ENCODE measurements at regions not wholly inside any gene's neighbourhood (a gene's known extent, or its start where the extent isn't known, plus 50 kb on each side); places are given as distances from the start of the nearest gene placed in this dataset.

- TF ChIP-seq TAF1 (IDR thresholded peaks at IDR 0.05; ENCODE audit: borderline replicate concordance, insufficient read depth, low read length) = no peak
- TF ChIP-seq, protein P1, sequence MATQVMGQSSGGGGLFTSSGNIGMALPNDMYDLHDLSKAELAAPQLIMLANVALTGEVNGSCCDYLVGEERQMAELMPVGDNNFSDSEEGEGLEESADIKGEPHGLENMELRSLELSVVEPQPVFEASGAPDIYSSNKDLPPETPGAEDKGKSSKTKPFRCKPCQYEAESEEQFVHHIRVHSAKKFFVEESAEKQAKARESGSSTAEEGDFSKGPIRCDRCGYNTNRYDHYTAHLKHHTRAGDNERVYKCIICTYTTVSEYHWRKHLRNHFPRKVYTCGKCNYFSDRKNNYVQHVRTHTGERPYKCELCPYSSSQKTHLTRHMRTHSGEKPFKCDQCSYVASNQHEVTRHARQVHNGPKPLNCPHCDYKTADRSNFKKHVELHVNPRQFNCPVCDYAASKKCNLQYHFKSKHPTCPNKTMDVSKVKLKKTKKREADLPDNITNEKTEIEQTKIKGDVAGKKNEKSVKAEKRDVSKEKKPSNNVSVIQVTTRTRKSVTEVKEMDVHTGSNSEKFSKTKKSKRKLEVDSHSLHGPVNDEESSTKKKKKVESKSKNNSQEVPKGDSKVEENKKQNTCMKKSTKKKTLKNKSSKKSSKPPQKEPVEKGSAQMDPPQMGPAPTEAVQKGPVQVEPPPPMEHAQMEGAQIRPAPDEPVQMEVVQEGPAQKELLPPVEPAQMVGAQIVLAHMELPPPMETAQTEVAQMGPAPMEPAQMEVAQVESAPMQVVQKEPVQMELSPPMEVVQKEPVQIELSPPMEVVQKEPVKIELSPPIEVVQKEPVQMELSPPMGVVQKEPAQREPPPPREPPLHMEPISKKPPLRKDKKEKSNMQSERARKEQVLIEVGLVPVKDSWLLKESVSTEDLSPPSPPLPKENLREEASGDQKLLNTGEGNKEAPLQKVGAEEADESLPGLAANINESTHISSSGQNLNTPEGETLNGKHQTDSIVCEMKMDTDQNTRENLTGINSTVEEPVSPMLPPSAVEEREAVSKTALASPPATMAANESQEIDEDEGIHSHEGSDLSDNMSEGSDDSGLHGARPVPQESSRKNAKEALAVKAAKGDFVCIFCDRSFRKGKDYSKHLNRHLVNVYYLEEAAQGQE (IDR thresholded peaks at IDR 0.05; ENCODE audit: insufficient read depth in 1 of 2, low read depth in 2 of 2, low read length in 2 of 2) = no peak
- TF ChIP-seq SIN3A (IDR thresholded peaks at IDR 0.05; ENCODE audit: borderline replicate concordance, insufficient read depth, low read length) = no peak
- no peak for TF ChIP-seq FOXP2 (optimal IDR thresholded peaks at IDR 0.05; ENCODE audit: borderline replicate concordance, extremely low read depth, extremely low read length, insufficient read depth)
- TF ChIP-seq POLR2AphosphoS5 (IDR thresholded peaks at IDR 0.05; ENCODE audit: low read depth, low read length) = no peak
These were observed 339.5 kb upstream of the MKI67 start for GRCh38 chr10:128465697-128466096.

- TF ChIP-seq SIN3A (IDR thresholded peaks at IDR 0.05; ENCODE audit: borderline replicate concordance, insufficient read depth, low read length) (no peak), POLR2AphosphoS5 (IDR thresholded peaks at IDR 0.05; ENCODE audit: low read depth, low read length) (no peak), FOXP2 (optimal IDR thresholded peaks at IDR 0.05; ENCODE audit: borderline replicate concordance, extremely low read depth, extremely low read length, insufficient read depth) (no peak), TAF1 (IDR thresholded peaks at IDR 0.05; ENCODE audit: borderline replicate concordance, insufficient read depth, low read length) (no peak)
- TF ChIP-seq, protein P1 (IDR thresholded peaks at IDR 0.05; ENCODE audit: insufficient read depth in 1 of 2, low read depth in 2 of 2, low read length in 2 of 2) = no peak
These were observed 340.7 kb upstream of the MKI67 start for GRCh38 chr10:128466831-128467371.

DNA sequence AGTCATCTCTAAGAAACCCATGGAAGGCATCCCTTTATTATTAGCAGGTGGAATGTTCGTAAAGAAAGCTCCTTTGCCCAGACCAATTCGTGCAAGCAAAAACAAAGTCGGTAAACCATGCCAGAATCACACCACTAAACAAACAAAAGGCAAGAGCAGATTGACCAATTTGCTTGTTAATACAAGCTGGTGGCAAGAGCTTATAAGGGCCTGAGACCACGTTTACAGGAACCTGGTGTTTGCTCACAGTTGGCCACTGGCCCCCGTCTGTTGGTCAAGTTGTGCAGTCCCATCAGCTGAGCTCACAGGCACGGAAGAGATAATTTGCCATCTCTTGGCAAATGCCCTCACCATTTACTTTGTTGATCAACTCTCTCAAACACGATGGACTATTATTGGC lies 342.2 kb upstream of the MKI67 start:
- TF ChIP-seq FOXP2 (optimal IDR thresholded peaks at IDR 0.05; ENCODE audit: borderline replicate concordance, extremely low read depth, extremely low read length, insufficient read depth) (no peak), POLR2AphosphoS5 (IDR thresholded peaks at IDR 0.05; ENCODE audit: low read depth, low read length) (no peak), TAF1 (IDR thresholded peaks at IDR 0.05; ENCODE audit: borderline replicate concordance, insufficient read depth, low read length) (no peak), SIN3A (IDR thresholded peaks at IDR 0.05; ENCODE audit: borderline replicate concordance, insufficient read depth, low read length) (no peak)
- TF ChIP-seq, protein P1 (IDR thresholded peaks at IDR 0.05; ENCODE audit: insufficient read depth in 1 of 2, low read depth in 2 of 2, low read length in 2 of 2) = no peak

DNA sequence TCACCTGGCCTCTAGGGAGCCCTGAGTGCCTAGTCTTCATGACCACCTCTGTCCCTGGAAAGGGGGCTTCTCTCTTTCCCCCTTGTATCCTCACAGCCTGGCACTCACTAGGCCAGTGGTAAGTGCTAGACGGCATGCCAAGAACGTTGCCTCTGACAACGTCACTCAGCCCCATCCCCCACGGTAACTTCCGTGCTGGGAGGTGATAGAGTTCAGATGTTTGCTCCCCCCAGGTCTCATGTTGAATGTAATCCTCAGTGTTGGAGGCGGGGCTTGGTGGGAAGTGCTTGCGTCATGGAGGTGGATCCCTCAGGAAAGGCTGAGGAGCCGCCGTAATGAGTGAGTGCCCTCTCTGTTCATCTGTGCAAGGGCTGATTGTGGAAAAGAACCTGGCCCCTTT lies 343.3 kb upstream of the MKI67 start:
- TF ChIP-seq SIN3A (IDR thresholded peaks at IDR 0.05; ENCODE audit: borderline replicate concordance, insufficient read depth, low read length) = no peak
- no peak for TF ChIP-seq FOXP2 (optimal IDR thresholded peaks at IDR 0.05; ENCODE audit: borderline replicate concordance, extremely low read depth, extremely low read length, insufficient read depth)
- TF ChIP-seq, protein P1 (IDR thresholded peaks at IDR 0.05; ENCODE audit: insufficient read depth in 1 of 2, low read depth in 2 of 2, low read length in 2 of 2) = no peak
- TF ChIP-seq POLR2AphosphoS5 (IDR thresholded peaks at IDR 0.05; ENCODE audit: low read depth, low read length) = no peak
- no peak for TF ChIP-seq TAF1 (IDR thresholded peaks at IDR 0.05; ENCODE audit: borderline replicate concordance, insufficient read depth, low read length)

Measured in PFSK-1 (cell line).